ENCODE measurements at regions not wholly inside any gene's neighbourhood (a gene's known extent, or its start where the extent isn't known, plus 50 kb on each side); places are given as distances from the start of the nearest gene placed in this dataset.

DNA sequence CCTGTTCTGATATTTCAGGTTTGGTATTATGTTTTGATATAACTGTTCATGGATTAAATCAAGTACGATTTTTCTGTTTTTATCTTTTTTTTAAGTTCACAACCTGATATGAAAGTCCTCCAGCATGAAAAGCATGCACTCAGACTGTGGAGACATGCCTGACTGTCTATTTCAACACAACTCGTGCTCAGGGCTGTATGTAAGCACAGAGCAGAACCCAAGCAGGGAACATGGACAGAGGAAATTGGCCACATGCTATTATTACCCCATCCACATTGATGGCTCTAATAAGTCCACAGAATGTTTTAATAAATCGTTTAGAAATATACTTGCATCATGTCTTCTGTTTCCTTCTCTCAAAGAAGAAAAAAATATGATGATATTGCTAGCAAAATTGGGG lies 730.4 kb downstream of the C6orf118 start:
- no peak for TF ChIP-seq EZH2 (IDR thresholded peaks at IDR 0.05; ENCODE audit: insufficient read depth, low read length)
- TF ChIP-seq, protein P1, sequence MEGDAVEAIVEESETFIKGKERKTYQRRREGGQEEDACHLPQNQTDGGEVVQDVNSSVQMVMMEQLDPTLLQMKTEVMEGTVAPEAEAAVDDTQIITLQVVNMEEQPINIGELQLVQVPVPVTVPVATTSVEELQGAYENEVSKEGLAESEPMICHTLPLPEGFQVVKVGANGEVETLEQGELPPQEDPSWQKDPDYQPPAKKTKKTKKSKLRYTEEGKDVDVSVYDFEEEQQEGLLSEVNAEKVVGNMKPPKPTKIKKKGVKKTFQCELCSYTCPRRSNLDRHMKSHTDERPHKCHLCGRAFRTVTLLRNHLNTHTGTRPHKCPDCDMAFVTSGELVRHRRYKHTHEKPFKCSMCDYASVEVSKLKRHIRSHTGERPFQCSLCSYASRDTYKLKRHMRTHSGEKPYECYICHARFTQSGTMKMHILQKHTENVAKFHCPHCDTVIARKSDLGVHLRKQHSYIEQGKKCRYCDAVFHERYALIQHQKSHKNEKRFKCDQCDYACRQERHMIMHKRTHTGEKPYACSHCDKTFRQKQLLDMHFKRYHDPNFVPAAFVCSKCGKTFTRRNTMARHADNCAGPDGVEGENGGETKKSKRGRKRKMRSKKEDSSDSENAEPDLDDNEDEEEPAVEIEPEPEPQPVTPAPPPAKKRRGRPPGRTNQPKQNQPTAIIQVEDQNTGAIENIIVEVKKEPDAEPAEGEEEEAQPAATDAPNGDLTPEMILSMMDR (IDR thresholded peaks at IDR 0.05; ENCODE audit: insufficient read depth, low read depth, low read length) = no peak
- FAIRE-seq = no peak
- no peak for DNase-seq (ENCODE audit: low read depth)
- Histone ChIP-seq H3K9ac (ENCODE audit: low read length) (no peak overlapping the region), H3K4me3 (ENCODE audit: insufficient read depth, low read depth, low read length) (no peak overlapping the region), H3K79me2 (ENCODE audit: insufficient read depth, low read length) (no peaks in the 10 kb centered on the region), H3K9me3 (ENCODE audit: insufficient read depth, low read depth, low read length) (peaks cover 4% of the 10 kb centered on the region), H3K27me3 (ENCODE audit: insufficient read depth, low read length) (no peaks in the 10 kb centered on the region), H2AFZ (ENCODE audit: low read depth, low read length) (no peak overlapping the region), H4K20me1 (ENCODE audit: insufficient read depth, low read length) (no peaks in the 10 kb centered on the region), H3K27ac (ENCODE audit: low read depth, low read length) (no peak overlapping the region), H3K4me2 (ENCODE audit: low read length) (no peak overlapping the region), H3K4me1 (ENCODE audit: insufficient read depth, low read length) (no peaks in the 10 kb centered on the region), H3K36me3 (ENCODE audit: insufficient read depth, low read length) (no peaks in the 10 kb centered on the region)
- peaks cover 13% of the 10 kb centered on the region for H3K9me3 Mint-ChIP-seq (ENCODE audit: unreplicated experiment)
- H3K36me3 Mint-ChIP-seq (ENCODE audit: low read depth, unreplicated experiment) = no peaks in the 10 kb centered on the region
- no peak overlapping the region for H3K4me3 Mint-ChIP-seq (ENCODE audit: unreplicated experiment)
- no peaks in the 10 kb centered on the region for H3K4me1 Mint-ChIP-seq (ENCODE audit: low read depth, unreplicated experiment)
- no peaks in the 10 kb centered on the region for H3K27me3 Mint-ChIP-seq (ENCODE audit: low read depth, unreplicated experiment)
- no peak overlapping the region for H3K27ac Mint-ChIP-seq (ENCODE audit: unreplicated experiment)

DNA sequence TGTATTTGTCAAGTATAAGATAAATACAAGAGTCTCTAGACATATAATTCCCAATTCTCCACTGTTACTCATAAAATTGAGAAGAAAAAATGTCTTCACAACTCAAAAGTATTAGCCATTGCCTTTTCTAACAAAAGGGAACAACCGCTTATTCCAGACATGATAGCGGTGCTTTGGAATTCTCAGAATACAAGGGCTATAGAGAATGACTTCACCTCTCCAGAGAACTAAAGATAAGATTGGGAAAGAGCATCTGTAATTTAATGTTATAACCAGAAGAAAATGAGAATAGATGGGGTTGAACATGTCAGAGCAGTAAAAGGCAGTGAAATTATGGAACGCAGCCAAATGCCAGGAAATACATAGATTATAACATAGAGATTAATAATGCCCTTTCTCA lies 730.8 kb downstream of the C6orf118 start:
- no peaks in the 10 kb centered on the region for H3K36me3 ChIP-seq (ENCODE audit: insufficient read depth, low read length)
- Mint-ChIP-seq H3K4me3 (ENCODE audit: unreplicated experiment) (no peak overlapping the region), H3K27me3 (ENCODE audit: low read depth, unreplicated experiment) (no peaks in the 10 kb centered on the region), H3K9me3 (ENCODE audit: unreplicated experiment) (peaks cover 15% of the 10 kb centered on the region), H3K4me1 (ENCODE audit: low read depth, unreplicated experiment) (no peaks in the 10 kb centered on the region), H3K27ac (ENCODE audit: unreplicated experiment) (no peak overlapping the region), H3K36me3 (ENCODE audit: low read depth, unreplicated experiment) (no peaks in the 10 kb centered on the region)
- no peak overlapping the region for H3K9ac ChIP-seq (ENCODE audit: low read length)
- H3K4me3 ChIP-seq (ENCODE audit: insufficient read depth, low read depth, low read length) = no peak overlapping the region
- H2AFZ ChIP-seq (ENCODE audit: low read depth, low read length) = no peak overlapping the region
- FAIRE-seq (no peak), DNase-seq (ENCODE audit: low read depth) (no peak)
- peaks cover 4% of the 10 kb centered on the region for H3K9me3 ChIP-seq (ENCODE audit: insufficient read depth, low read depth, low read length)
- no peaks in the 10 kb centered on the region for H3K4me1 ChIP-seq (ENCODE audit: insufficient read depth, low read length)
- no peak overlapping the region for H3K27ac ChIP-seq (ENCODE audit: low read depth, low read length)
- H3K79me2 ChIP-seq (ENCODE audit: insufficient read depth, low read length) = no peaks in the 10 kb centered on the region
- no peak overlapping the region for H3K4me2 ChIP-seq (ENCODE audit: low read length)
- no peaks in the 10 kb centered on the region for H4K20me1 ChIP-seq (ENCODE audit: insufficient read depth, low read length)
- TF ChIP-seq EZH2 (IDR thresholded peaks at IDR 0.05; ENCODE audit: insufficient read depth, low read length) = no peak
- TF ChIP-seq, protein P1 (IDR thresholded peaks at IDR 0.05; ENCODE audit: insufficient read depth, low read depth, low read length) = no peak
- H3K27me3 ChIP-seq (ENCODE audit: insufficient read depth, low read length) = no peaks in the 10 kb centered on the region

DNA sequence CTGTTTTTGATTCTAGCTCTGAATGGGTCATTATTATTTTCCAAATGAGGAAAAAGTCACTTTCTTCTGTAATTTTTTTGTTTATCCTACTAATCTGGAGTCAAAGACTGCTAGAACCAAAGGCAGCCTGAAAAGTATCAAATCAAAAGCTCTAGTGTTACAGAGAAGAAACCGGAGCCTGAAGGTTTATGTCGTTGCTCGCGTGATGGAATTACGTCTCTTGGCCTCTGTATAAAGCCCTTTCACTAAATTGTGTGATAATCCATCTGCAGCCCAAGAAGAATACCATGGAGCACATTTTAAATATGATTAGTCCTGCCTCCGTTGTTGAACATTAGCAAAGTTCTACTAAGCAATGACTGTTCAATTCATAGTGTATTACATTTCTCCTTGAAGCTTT lies 738.6 kb downstream of the C6orf118 start:
- DNase-seq (ENCODE audit: low read depth) (no peak), FAIRE-seq (no peak)
- no peaks in the 10 kb centered on the region for H3K27me3 Mint-ChIP-seq (ENCODE audit: low read depth, unreplicated experiment)
- Histone ChIP-seq H3K9ac (ENCODE audit: low read length) (no peak overlapping the region), H3K9me3 (ENCODE audit: insufficient read depth, low read depth, low read length) (no peaks in the 10 kb centered on the region), H3K4me1 (ENCODE audit: insufficient read depth, low read length) (no peaks in the 10 kb centered on the region), H3K79me2 (ENCODE audit: insufficient read depth, low read length) (no peaks in the 10 kb centered on the region), H3K4me3 (ENCODE audit: insufficient read depth, low read depth, low read length) (no peak overlapping the region), H3K4me2 (ENCODE audit: low read length) (no peak overlapping the region), H3K27me3 (ENCODE audit: insufficient read depth, low read length) (no peaks in the 10 kb centered on the region), H2AFZ (ENCODE audit: low read depth, low read length) (no peak overlapping the region), H4K20me1 (ENCODE audit: insufficient read depth, low read length) (no peaks in the 10 kb centered on the region), H3K27ac (ENCODE audit: low read depth, low read length) (no peak overlapping the region), H3K36me3 (ENCODE audit: insufficient read depth, low read length) (no peaks in the 10 kb centered on the region)
- no peak overlapping the region for H3K27ac Mint-ChIP-seq (ENCODE audit: unreplicated experiment)
- H3K4me3 Mint-ChIP-seq (ENCODE audit: unreplicated experiment) = no peak overlapping the region
- no peaks in the 10 kb centered on the region for H3K36me3 Mint-ChIP-seq (ENCODE audit: low read depth, unreplicated experiment)
- no peak for TF ChIP-seq EZH2 (IDR thresholded peaks at IDR 0.05; ENCODE audit: insufficient read depth, low read length)
- TF ChIP-seq, protein P1 (IDR thresholded peaks at IDR 0.05; ENCODE audit: insufficient read depth, low read depth, low read length) = no peak
- H3K4me1 Mint-ChIP-seq (ENCODE audit: low read depth, unreplicated experiment) = no peaks in the 10 kb centered on the region
- H3K9me3 Mint-ChIP-seq (ENCODE audit: unreplicated experiment) = peaks cover 3% of the 10 kb centered on the region
